A549 (cell line): ENCODE measurements at regions not wholly inside any gene's neighbourhood (a gene's known extent, or its start where the extent isn't known, plus 50 kb on each side); places are given as distances from the start of the nearest gene placed in this dataset.

Source experiments
- CTCF ChIP-seq: fragments of >200 bp; sonication (Bioruptor Twin); formaldehyde crosslinking; IDR thresholded peaks from 3 replicates; pipeline ENCODE4 v1.5.1; 2016
- E2F6 ChIP-seq: IDR thresholded peaks from 2 replicates; pipeline ENCODE4 v1.6.1; 2012; ENCODE audit warnings: low read depth, borderline replicate concordance
- POLR2A ChIP-seq: IDR thresholded peaks from 2 replicates; pipeline ENCODE4 v1.6.1; 2012; ENCODE audit warnings: mild to moderate bottlenecking, low read length
- POLR2AphosphoS2 ChIP-seq: conservative IDR thresholded peaks from 2 replicates; pipeline ENCODE4 v1.6.1; 2012; ENCODE audit warnings: low read length, improper control_type of control experiment, inconsistent platforms
- TFCP2L1 ChIP-seq: fragments of 250-450 bp; sonication (Bioruptor Pico); IDR thresholded peaks from 2 replicates; pipeline ENCODE4 v1.5.0; 2021; ENCODE audit warnings: mild to moderate bottlenecking

GRCh38 chr12:86917121-86917520, 660.9 kb upstream of the MGAT4C start:
- no peak for TF ChIP-seq E2F6
- TF ChIP-seq POLR2A: no peak
- TF ChIP-seq POLR2AphosphoS2: no peak
- TF ChIP-seq CTCF: no peak
- TF ChIP-seq TFCP2L1: no peak
